WTC11 (cell line): ENCODE measurements at regions not wholly inside any gene's neighbourhood (a gene's known extent, or its start where the extent isn't known, plus 50 kb on each side); places are given as distances from the start of the nearest gene placed in this dataset.

Source experiments
- ATAC-seq: fragments of 200-7000 bp; cut with Tn5 transposase; 2 replicates; pipeline ENCODE4 v1.10.0; 2021; ENCODE audit warnings: mild to moderate bottlenecking, moderate library complexity
- CTCF ChIA-PET: fragments of 300-600 bp; sonication (Branson Sonifier 250); formaldehyde crosslinking; loops from one replicate; lab custom pipeline; 2021; ENCODE audit warnings: antibody characterized with exemption; lab: Charles Lee
- POLR2A ChIA-PET: fragments of 350-600 bp; sonication (Branson Sonifier 250); formaldehyde crosslinking; loops from one replicate; lab custom pipeline; 2021; ENCODE audit warnings: antibody characterized with exemption; lab: Charles Lee
- DNase-seq: peaks from one replicate; pipeline ENCODE4 v3.0.0; 2021; ENCODE audit warnings: low spot score
- H3K27ac Mint-ChIP-seq: 2 replicates; pipeline ENCODE4 v1.8.0; 2021; ENCODE audit warnings: mixed read lengths
- H3K27me3 Mint-ChIP-seq: 2 replicates; pipeline ENCODE4 v1.8.0; 2021; ENCODE audit warnings: low read depth, mild to moderate bottlenecking, moderate library complexity, mixed read lengths
- H3K36me3 Mint-ChIP-seq: 2 replicates; pipeline ENCODE4 v1.8.0; 2021; ENCODE audit warnings: mixed read lengths
- H3K4me1 Mint-ChIP-seq: 2 replicates; pipeline ENCODE4 v1.8.0; 2022; ENCODE audit warnings: mixed read lengths
- H3K4me3 Mint-ChIP-seq: 2 replicates; pipeline ENCODE4 v1.8.0; 2021; ENCODE audit warnings: mild to moderate bottlenecking, moderate library complexity, mixed read lengths
- H3K9me3 Mint-ChIP-seq: 2 replicates; pipeline ENCODE4 v1.8.0; 2021; ENCODE audit warnings: mixed read lengths
- ATF1 ChIP-seq: sonication (generic); formaldehyde crosslinking; IDR thresholded peaks from 2 replicates; pipeline ENCODE4 v1.8.1; 2023; ENCODE audit warnings: mild to moderate bottlenecking, moderate library complexity, missing genetic modification reagents
- ATF3 ChIP-seq: sonication (generic); formaldehyde crosslinking; conservative IDR thresholded peaks from 2 replicates; pipeline ENCODE4 v1.8.1; 2022; ENCODE audit warnings: mild to moderate bottlenecking, missing genetic modification reagents
- CDX4 ChIP-seq: fragments of 250-450 bp; sonication (Bioruptor Pico); IDR thresholded peaks from 2 replicates; pipeline ENCODE4 v1.9.0; 2021; ENCODE audit warnings: moderate library complexity, mild to moderate bottlenecking, inconsistent platforms, borderline replicate concordance
- E2F5 ChIP-seq: sonication (generic); formaldehyde crosslinking; IDR thresholded peaks from 2 replicates; pipeline ENCODE4 v1.8.1; 2022; ENCODE audit warnings: mild to moderate bottlenecking, moderate library complexity, missing genetic modification reagents
- ESRRA ChIP-seq: sonication (generic); formaldehyde crosslinking; IDR thresholded peaks from 2 replicates; pipeline ENCODE4 v1.8.1; 2022; ENCODE audit warnings: mild to moderate bottlenecking, missing genetic modification reagents, borderline replicate concordance
- FOXP1 ChIP-seq: sonication (generic); formaldehyde crosslinking; IDR thresholded peaks from 2 replicates; pipeline ENCODE4 v1.8.0; 2022; ENCODE audit warnings: missing genetic modification reagents, mild to moderate bottlenecking, moderate library complexity, borderline replicate concordance
- HMGA2 ChIP-seq: fragments of 250-450 bp; sonication (Bioruptor Pico); IDR thresholded peaks from 2 replicates; pipeline ENCODE4 v1.4.0; 2021; ENCODE audit warnings: mild to moderate bottlenecking, moderate library complexity
- MYBL2 ChIP-seq: sonication (generic); formaldehyde crosslinking; IDR thresholded peaks from 2 replicates; pipeline ENCODE4 v1.8.1; 2023; ENCODE audit warnings: mild to moderate bottlenecking, moderate library complexity, missing genetic modification reagents
- NR2C2 ChIP-seq: sonication (generic); formaldehyde crosslinking; IDR thresholded peaks from 2 replicates; pipeline ENCODE4 v1.8.0; 2022; ENCODE audit warnings: mild to moderate bottlenecking, missing genetic modification reagents
- PREB ChIP-seq: sonication (generic); formaldehyde crosslinking; IDR thresholded peaks from 2 replicates; pipeline ENCODE4 v1.8.1; 2022; ENCODE audit warnings: mild to moderate bottlenecking, missing genetic modification reagents, moderate library complexity, borderline replicate concordance
- SP1 ChIP-seq: sonication (generic); formaldehyde crosslinking; conservative IDR thresholded peaks from 2 replicates; pipeline ENCODE4 v1.8.1; 2022; ENCODE audit warnings: missing genetic modification reagents
- USF2 ChIP-seq: sonication (generic); formaldehyde crosslinking; IDR thresholded peaks from 2 replicates; pipeline ENCODE4 v1.8.1; 2023; ENCODE audit warnings: mild to moderate bottlenecking, missing genetic modification reagents, moderate library complexity
- ZNF138 ChIP-seq: sonication (generic); formaldehyde crosslinking; conservative IDR thresholded peaks from 2 replicates; pipeline ENCODE4 v1.8.1; 2022; ENCODE audit warnings: mild to moderate bottlenecking, moderate library complexity, missing genetic modification reagents
- ZNF317 ChIP-seq: sonication (generic); formaldehyde crosslinking; IDR thresholded peaks from 2 replicates; pipeline ENCODE4 v1.8.1; 2023; ENCODE audit warnings: low read depth, mild to moderate bottlenecking, moderate library complexity, missing genetic modification reagents, borderline replicate concordance
- ZNF512 ChIP-seq: sonication (generic); formaldehyde crosslinking; IDR thresholded peaks from 2 replicates; pipeline ENCODE4 v1.8.1; 2022; ENCODE audit warnings: missing genetic modification reagents, borderline replicate concordance
- ZNF671 ChIP-seq: fragments of 250-450 bp; sonication (Bioruptor Pico); IDR thresholded peaks from 2 replicates; pipeline ENCODE4 v1.8.0; 2021; ENCODE audit warnings: mild to moderate bottlenecking
- TF ChIP-seq, protein P1 (sequence below): fragments of 200-600 bp; IDR thresholded peaks from 2 replicates; pipeline ENCODE4 v1.8.0; 2022; ENCODE audit warnings: antibody characterized with exemption
- TF ChIP-seq, protein P2 (sequence below): fragments of 250-450 bp; sonication (Bioruptor Pico); IDR thresholded peaks from 2 replicates; pipeline ENCODE4 v2.1.2; 2022; ENCODE audit warnings: mild to moderate bottlenecking, moderate library complexity
- TF ChIP-seq, protein P3 (sequence below): sonication (generic); formaldehyde crosslinking; IDR thresholded peaks from 2 replicates; pipeline ENCODE4 v1.8.1; 2022; ENCODE audit warnings: low read depth, mild to moderate bottlenecking, moderate library complexity, missing genetic modification reagents, borderline replicate concordance

DNA sequence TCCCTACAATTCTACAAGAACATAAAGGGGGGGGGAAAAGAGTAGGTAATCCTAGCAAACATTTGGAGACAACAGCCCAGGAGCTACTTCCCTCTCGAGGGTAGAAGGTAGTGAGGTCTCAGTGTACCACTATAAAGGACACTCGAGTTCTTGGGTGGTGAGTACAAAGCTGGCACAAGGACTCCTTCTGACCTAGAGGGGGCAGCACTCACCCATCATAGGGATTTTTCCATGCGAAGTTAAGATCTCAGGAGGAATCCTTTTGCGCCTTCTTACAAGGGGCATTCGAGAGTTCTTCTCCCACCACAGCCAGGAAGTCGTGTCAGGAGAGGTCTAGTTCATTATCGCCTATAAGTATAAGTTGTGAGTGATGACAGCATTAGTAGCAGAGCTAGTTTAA lies 200.2 kb upstream of the RBM19 start:
- ChIA-PET POLR2A (no interaction called here), CTCF (interaction anchor here (0.6 to 3.8 kb wide), 31 partner anchors 9 to 457 kb away, joined by 3 to 34 read pairs (median 4); partner anchors contain the start of gene TBX5)
- Mint-ChIP-seq H3K4me3 (no peak overlapping the region), H3K27me3 (peaks cover 49% of the 10 kb centered on the region), H3K27ac (no peak overlapping the region), H3K9me3 (no peaks in the 10 kb centered on the region)
- ATAC-seq = peak; percentile 85
- TF ChIP-seq, protein P1, sequence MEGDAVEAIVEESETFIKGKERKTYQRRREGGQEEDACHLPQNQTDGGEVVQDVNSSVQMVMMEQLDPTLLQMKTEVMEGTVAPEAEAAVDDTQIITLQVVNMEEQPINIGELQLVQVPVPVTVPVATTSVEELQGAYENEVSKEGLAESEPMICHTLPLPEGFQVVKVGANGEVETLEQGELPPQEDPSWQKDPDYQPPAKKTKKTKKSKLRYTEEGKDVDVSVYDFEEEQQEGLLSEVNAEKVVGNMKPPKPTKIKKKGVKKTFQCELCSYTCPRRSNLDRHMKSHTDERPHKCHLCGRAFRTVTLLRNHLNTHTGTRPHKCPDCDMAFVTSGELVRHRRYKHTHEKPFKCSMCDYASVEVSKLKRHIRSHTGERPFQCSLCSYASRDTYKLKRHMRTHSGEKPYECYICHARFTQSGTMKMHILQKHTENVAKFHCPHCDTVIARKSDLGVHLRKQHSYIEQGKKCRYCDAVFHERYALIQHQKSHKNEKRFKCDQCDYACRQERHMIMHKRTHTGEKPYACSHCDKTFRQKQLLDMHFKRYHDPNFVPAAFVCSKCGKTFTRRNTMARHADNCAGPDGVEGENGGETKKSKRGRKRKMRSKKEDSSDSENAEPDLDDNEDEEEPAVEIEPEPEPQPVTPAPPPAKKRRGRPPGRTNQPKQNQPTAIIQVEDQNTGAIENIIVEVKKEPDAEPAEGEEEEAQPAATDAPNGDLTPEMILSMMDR = peak; percentile 68; the same call in 1 of the 2 replicates
- TF ChIP-seq ZNF138 (CRISPR knock-in tag) = no peak
- no peak for TF ChIP-seq E2F5
- TF ChIP-seq, protein P2, sequence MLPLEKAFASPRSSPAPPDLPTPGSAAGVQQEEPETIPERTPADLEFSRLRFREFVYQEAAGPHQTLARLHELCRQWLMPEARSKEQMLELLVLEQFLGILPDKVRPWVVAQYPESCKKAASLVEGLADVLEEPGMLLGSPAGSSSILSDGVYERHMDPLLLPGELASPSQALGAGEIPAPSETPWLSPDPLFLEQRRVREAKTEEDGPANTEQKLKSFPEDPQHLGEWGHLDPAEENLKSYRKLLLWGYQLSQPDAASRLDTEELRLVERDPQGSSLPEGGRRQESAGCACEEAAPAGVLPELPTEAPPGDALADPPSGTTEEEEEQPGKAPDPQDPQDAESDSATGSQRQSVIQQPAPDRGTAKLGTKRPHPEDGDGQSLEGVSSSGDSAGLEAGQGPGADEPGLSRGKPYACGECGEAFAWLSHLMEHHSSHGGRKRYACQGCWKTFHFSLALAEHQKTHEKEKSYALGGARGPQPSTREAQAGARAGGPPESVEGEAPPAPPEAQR (CRISPR knock-in tag) = no peak
- no peak for TF ChIP-seq ZNF671 (CRISPR knock-in tag)
- no peak for TF ChIP-seq ZNF512 (CRISPR knock-in tag)
- TF ChIP-seq HMGA2 (CRISPR knock-in tag) = no peak
- TF ChIP-seq, all 79 proteins: peak for 1
- Mint-ChIP-seq H3K36me3 (no peaks in the 10 kb centered on the region), H3K4me1 (peaks cover 11% of the 10 kb centered on the region)
- peak; percentile 66 for DNase-seq

- no peak overlapping the region for H3K4me3 Mint-ChIP-seq
- ChIA-PET POLR2A (no interaction called here), CTCF (interaction anchor here (0.6 to 3.8 kb wide), 25 partner anchors 8 to 457 kb away, joined by 3 to 34 read pairs (median 4); partner anchors contain the start of gene TBX5)
- DNase-seq (no peak), ATAC-seq (no peak)
- peaks cover 7% of the 10 kb centered on the region for H3K4me1 Mint-ChIP-seq
- H3K9me3 Mint-ChIP-seq = no peaks in the 10 kb centered on the region
- H3K27me3 Mint-ChIP-seq = peaks cover 46% of the 10 kb centered on the region
- no peaks in the 10 kb centered on the region for H3K36me3 Mint-ChIP-seq
- no peak overlapping the region for H3K27ac Mint-ChIP-seq
- TF ChIP-seq SP1 (CRISPR knock-in tag) = no peak
Measured at GRCh38 chr12:114165921-114166320, 199.8 kb upstream of the RBM19 start.

DNA sequence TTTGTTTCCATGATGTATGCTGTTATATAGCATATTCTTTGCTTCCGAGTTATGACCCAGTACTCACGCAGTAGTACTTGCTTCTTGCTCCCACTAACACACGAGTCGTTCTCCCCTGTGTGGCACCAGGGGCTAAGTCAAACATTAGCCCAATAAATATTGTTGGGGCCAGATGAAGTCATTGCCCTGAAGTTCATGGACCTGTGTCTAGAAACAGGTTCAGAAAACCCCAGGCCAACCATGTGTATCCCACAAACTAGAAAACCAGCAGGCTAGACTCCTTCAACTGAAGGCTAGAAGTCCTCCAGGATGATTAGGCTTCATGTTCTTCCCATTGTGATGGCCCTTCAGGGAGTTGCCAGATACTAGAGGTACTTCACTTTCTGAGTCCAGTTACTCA lies 198.2 kb upstream of the RBM19 start:
- CTCF ChIA-PET = no interaction called here
- no peaks in the 10 kb centered on the region for H3K36me3 Mint-ChIP-seq
- ATAC-seq = no peak
- H3K4me3 Mint-ChIP-seq = no peak overlapping the region
- POLR2A ChIA-PET = no interaction called here
- no peak overlapping the region for H3K27ac Mint-ChIP-seq
- TF ChIP-seq ZNF317 (CRISPR knock-in tag) = no peak
- TF ChIP-seq USF2 (CRISPR knock-in tag) = no peak
- no peak for TF ChIP-seq PREB (CRISPR knock-in tag)
- TF ChIP-seq MYBL2 (CRISPR knock-in tag) = no peak
- TF ChIP-seq, protein P3, sequence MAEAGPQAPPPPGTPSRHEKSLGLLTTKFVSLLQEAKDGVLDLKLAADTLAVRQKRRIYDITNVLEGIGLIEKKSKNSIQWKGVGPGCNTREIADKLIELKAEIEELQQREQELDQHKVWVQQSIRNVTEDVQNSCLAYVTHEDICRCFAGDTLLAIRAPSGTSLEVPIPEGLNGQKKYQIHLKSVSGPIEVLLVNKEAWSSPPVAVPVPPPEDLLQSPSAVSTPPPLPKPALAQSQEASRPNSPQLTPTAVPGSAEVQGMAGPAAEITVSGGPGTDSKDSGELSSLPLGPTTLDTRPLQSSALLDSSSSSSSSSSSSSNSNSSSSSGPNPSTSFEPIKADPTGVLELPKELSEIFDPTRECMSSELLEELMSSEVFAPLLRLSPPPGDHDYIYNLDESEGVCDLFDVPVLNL (CRISPR knock-in tag) = no peak
- TF ChIP-seq ESRRA (CRISPR knock-in tag) = no peak
- no peak for TF ChIP-seq NR2C2 (CRISPR knock-in tag)
- no peak for TF ChIP-seq FOXP1 (CRISPR knock-in tag)
- no peak for TF ChIP-seq CDX4
- TF ChIP-seq ATF1 = no peak
- no peak for TF ChIP-seq ATF3
- peaks cover 35% of the 10 kb centered on the region for H3K27me3 Mint-ChIP-seq
- H3K4me1 Mint-ChIP-seq = no peaks in the 10 kb centered on the region
- H3K9me3 Mint-ChIP-seq = no peaks in the 10 kb centered on the region
- no peak for DNase-seq
